CD14-positive monocyte (primary cell): ENCODE measurements at regions not wholly inside any gene's neighbourhood (a gene's known extent, or its start where the extent isn't known, plus 50 kb on each side); places are given as distances from the start of the nearest gene placed in this dataset.

Experiments used
- DNase-seq, 3 donors: peaks; one replicate each; pipeline ENCODE4 v3.0.0-alpha.2; 2011 to 2022
- H2AFZ ChIP-seq: 2 replicates; pipeline ENCODE4 v1.6.0; 2012; ENCODE audit warnings: mild to moderate bottlenecking, low read depth, low read length, inconsistent platforms; ENCODE audit not compliant: insufficient read depth, poor library complexity, severe bottlenecking
- H3K27ac ChIP-seq, 2 donors: 1 replicate in 1 of 2; 2 replicates in 1 of 2; pipeline ENCODE4 v1.5.1; 2012 to 2013; ENCODE audit warnings: low read length in 2 of 2, control low read depth in 1 of 2, inconsistent platforms in 1 of 2, low read depth in 1 of 2, mild to moderate bottlenecking in 1 of 2
- H3K27me3 ChIP-seq, 2 donors: one replicate each; pipeline versions ENCODE4 v1.6.0 to v1.6.1; 2011 to 2013; ENCODE audit warnings: low read length in 2 of 2; ENCODE audit not compliant: control insufficient read depth in 2 of 2, insufficient read depth in 2 of 2
- H3K36me3 ChIP-seq, 2 donors: replicated peaks in 1 of 2; 1 replicate in 1 of 2; 2 replicates in 1 of 2; pipeline versions ENCODE4 v1.5.1 to v1.6.1; 2012 to 2013; ENCODE audit warnings: low read length in 2 of 2, control low read depth in 1 of 2, inconsistent platforms in 1 of 2, mild to moderate bottlenecking in 1 of 2; ENCODE audit not compliant: insufficient read depth in 2 of 2, control insufficient read depth in 1 of 2
- H3K4me1 ChIP-seq, 2 donors: 1 replicate in 1 of 2; 2 replicates in 1 of 2; pipeline versions ENCODE4 v1.5.1 to v1.6.1; 2012 to 2013; ENCODE audit warnings: low read length in 2 of 2, control low read depth in 1 of 2, inconsistent platforms in 1 of 2, mild to moderate bottlenecking in 1 of 2, moderate library complexity in 1 of 2; ENCODE audit not compliant: insufficient read depth in 2 of 2, control insufficient read depth in 1 of 2
- H3K4me2 ChIP-seq: replicated peaks from 2 replicates; pipeline ENCODE3; 2012; ENCODE audit warnings: low read length, moderate library complexity, mild to moderate bottlenecking; ENCODE audit not compliant: poor library complexity, severe bottlenecking; ENCODE audit errors: extremely low read depth
- H3K4me3 ChIP-seq, 3 experiments: fragments of 200-600 bp in 1 of 3; sonication (generic) in 1 of 3; replicated peaks in 1 of 3; 1 replicate in 2 of 3; 2 replicates in 1 of 3; pipeline ENCODE4 v1.5.1; 2011 to 2013; ENCODE audit warnings: low read length in 3 of 3, mild to moderate bottlenecking in 3 of 3, control low read depth in 2 of 3, low read depth in 2 of 3, inconsistent platforms in 1 of 3, moderate library complexity in 1 of 3
- H3K79me2 ChIP-seq: 2 replicates; pipeline ENCODE4 v1.6.0; 2012; ENCODE audit warnings: mild to moderate bottlenecking, control low read depth, inconsistent platforms, low read length, moderate library complexity; ENCODE audit not compliant: insufficient read depth
- H3K9ac ChIP-seq: 2 replicates; pipeline ENCODE4 v1.6.0; 2017; ENCODE audit warnings: low read length, mild to moderate bottlenecking; ENCODE audit not compliant: insufficient read depth, poor library complexity, severe bottlenecking
- H3K9me3 ChIP-seq, 2 donors: replicated peaks in 1 of 2; 1 replicate in 1 of 2; 2 replicates in 1 of 2; pipeline versions ENCODE4 v1.5.1 to v1.6.1; 2012 to 2013; ENCODE audit warnings: low read length in 2 of 2, control low read depth in 1 of 2; ENCODE audit not compliant: control insufficient read depth in 1 of 2, insufficient read depth in 1 of 2
- H4K20me1 ChIP-seq: 2 replicates; pipeline ENCODE4 v1.6.0; 2012; ENCODE audit warnings: mild to moderate bottlenecking, low read length, control low read depth, moderate library complexity; ENCODE audit not compliant: insufficient read depth
- H3K27ac Mint-ChIP-seq, 7 donors: one replicate each; pipeline ENCODE4 v1.8.0; 2020; ENCODE audit warnings: mild to moderate bottlenecking in 7 of 7, mixed read lengths in 7 of 7, moderate library complexity in 6 of 7, inconsistent platforms in 2 of 7
- H3K27me3 Mint-ChIP-seq, 3 donors: one replicate each; pipeline ENCODE4 v1.8.0; 2021 to 2022; ENCODE audit warnings: low read depth in 3 of 3, mild to moderate bottlenecking in 3 of 3, mixed read lengths in 3 of 3, moderate library complexity in 3 of 3, inconsistent platforms in 1 of 3
- H3K36me3 Mint-ChIP-seq, 2 donors: one replicate each; pipeline ENCODE4 v1.8.0; 2020; ENCODE audit warnings: mixed read lengths in 2 of 2, inconsistent platforms in 1 of 2, mild to moderate bottlenecking in 1 of 2
- H3K4me1 Mint-ChIP-seq: one replicate; pipeline ENCODE4 v1.8.0; 2020; ENCODE audit warnings: mild to moderate bottlenecking, mixed read lengths
- H3K4me3 Mint-ChIP-seq, 2 donors: one replicate each; pipeline ENCODE4 v1.8.0; 2020; ENCODE audit warnings: mild to moderate bottlenecking in 2 of 2, mixed read lengths in 2 of 2, moderate library complexity in 1 of 2
- H3K9me3 Mint-ChIP-seq, 7 donors: one replicate each; pipeline ENCODE4 v1.8.0; 2020 to 2022; ENCODE audit warnings: mixed read lengths in 7 of 7, mild to moderate bottlenecking in 6 of 7, moderate library complexity in 6 of 7, inconsistent platforms in 2 of 7
- CTCF ChIP-seq: fragments of 200-600 bp; IDR thresholded peaks from one replicate; pipeline ENCODE4 v1.8.0; 2022; ENCODE audit warnings: antibody characterized with exemption, mild to moderate bottlenecking
- WGBS: methylation state at CpG from one replicate; pipeline ENCODE4 v1.1.5; 2013; ENCODE audit warnings: missing lambda C conversion rate; ENCODE audit not compliant: insufficient coverage; 5-methylcytosine and 5-hydroxymethylcytosine counted together
- intact Hi-C, 2 donors: fragments of 100-400 bp; cut with micrococcal nuclease; formaldehyde crosslinking; loops; one replicate each; pipeline versions ENCODE4 v1.15.0 to v1.15.1; 2023

GRCh38 chr2:215691346-215691745 lies 255.5 kb upstream of the FN1 start:
- DNase-seq, result no peak
- no peak overlapping the region for H3K9ac ChIP-seq
- peaks cover 32% of the 10 kb centered on the region for H3K4me1 Mint-ChIP-seq
- no peaks in the 10 kb centered on the region for H3K36me3 ChIP-seq
- H3K4me3 Mint-ChIP-seq, result no peak overlapping the region
- TF ChIP-seq CTCF, result no peak
- H3K79me2 ChIP-seq, result no peaks in the 10 kb centered on the region
- H3K27me3 Mint-ChIP-seq, result peaks cover 2 to 43% (median 22%) of the 10 kb centered on the region in 3 donors
- H3K27ac Mint-ChIP-seq, result peak overlapping the region in 1 of 7 donors; percentile 57
- H3K27ac ChIP-seq, result no peak overlapping the region
- H3K4me2 ChIP-seq, result no peak overlapping the region
- no peaks in the 10 kb centered on the region for H3K9me3 Mint-ChIP-seq
- no peak overlapping the region for H3K4me3 ChIP-seq
- peaks cover 2 to 7% of the 10 kb centered on the region in 2 donors for H3K36me3 Mint-ChIP-seq
- H3K27me3 ChIP-seq, result peaks cover 0 to 11% of the 10 kb centered on the region in 2 donors
- peaks cover 17 to 20% of the 10 kb centered on the region in 2 donors for H3K4me1 ChIP-seq
- H4K20me1 ChIP-seq, result no peaks in the 10 kb centered on the region
- H3K9me3 ChIP-seq, result no peaks in the 10 kb centered on the region
- intact Hi-C loops, result no loop called here
- no peak overlapping the region for H2AFZ ChIP-seq

DNA sequence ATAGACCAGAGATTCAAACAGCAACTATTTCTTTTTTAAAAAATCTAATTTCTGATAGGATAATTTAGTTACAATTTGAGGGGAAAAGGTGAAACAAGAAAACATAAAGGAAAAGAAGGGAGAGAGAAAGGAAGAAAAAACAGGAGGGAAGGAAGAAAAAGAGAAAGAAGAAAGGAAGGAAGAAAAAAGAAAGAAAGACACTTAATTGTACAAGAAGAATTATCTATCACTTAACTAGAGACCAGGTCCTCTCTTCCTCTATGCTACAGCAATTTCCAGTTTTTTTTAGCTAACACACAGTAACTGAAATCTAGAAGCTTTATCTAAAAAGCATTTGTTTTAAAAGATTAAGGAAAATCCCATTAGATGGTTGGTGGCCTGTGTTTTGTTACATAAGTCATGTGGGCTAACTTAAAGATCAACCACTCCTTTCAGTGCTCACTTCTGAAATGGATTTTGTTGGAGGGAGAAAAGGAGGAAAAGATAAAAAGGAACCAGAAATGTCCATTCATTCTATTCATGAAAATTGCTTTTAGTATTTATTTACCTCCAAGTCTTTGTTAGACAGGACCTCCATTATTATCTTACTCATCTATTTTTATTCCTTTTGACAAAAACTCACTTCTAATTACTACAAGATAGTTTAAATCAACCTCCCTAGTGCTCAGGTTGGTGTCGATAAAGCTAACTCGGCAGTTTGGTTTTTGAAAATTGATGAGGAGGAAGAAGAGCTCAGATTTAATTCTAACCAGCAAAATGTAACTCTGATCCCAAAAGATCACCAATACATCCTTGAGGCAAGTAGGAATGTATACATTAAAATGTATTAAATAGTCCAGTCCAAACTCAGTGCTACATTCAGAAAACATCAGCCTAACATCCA lies 251.5 kb upstream of the FN1 start:
- Histone ChIP-seq H3K79me2 (no peaks in the 10 kb centered on the region), H3K27me3 (peaks cover 0 to 6% of the 10 kb centered on the region in 2 donors), H3K4me1 (peaks cover 25% of the 10 kb centered on the region in 2 donors), H2AFZ (no peak overlapping the region), H3K36me3 (no peaks in the 10 kb centered on the region), H4K20me1 (no peaks in the 10 kb centered on the region), H3K4me3 (no peak overlapping the region), H3K4me2 (no peak overlapping the region), H3K9ac (no peak overlapping the region), H3K9me3 (no peaks in the 10 kb centered on the region), H3K27ac (no peak overlapping the region)
- DNase-seq, result no peak
- WGBS, result no CpG with 5 or more reads among the region's 2 CpGs
- H3K36me3 Mint-ChIP-seq, result peaks cover 1 to 5% of the 10 kb centered on the region in 2 donors
- H3K4me1 Mint-ChIP-seq, result peaks cover 32% of the 10 kb centered on the region
- no peak overlapping the region for H3K27ac Mint-ChIP-seq
- peaks cover 4 to 46% (median 22%) of the 10 kb centered on the region in 3 donors for H3K27me3 Mint-ChIP-seq
- peaks cover 0 to 2% (median 0%) of the 10 kb centered on the region in 7 donors for H3K9me3 Mint-ChIP-seq
- TF ChIP-seq CTCF, result no peak
- no peak overlapping the region for H3K4me3 Mint-ChIP-seq
- intact Hi-C loops, result no loop called here
